ENCODE measurements at regions not wholly inside any gene's neighbourhood (a gene's known extent, or its start where the extent isn't known, plus 50 kb on each side); places are given as distances from the start of the nearest gene placed in this dataset.

- TF ChIP-seq CTCF (IDR thresholded peaks at IDR 0.05; ENCODE audit: low read depth, low read length, missing input control) = no peak
- TF ChIP-seq, protein P1, sequence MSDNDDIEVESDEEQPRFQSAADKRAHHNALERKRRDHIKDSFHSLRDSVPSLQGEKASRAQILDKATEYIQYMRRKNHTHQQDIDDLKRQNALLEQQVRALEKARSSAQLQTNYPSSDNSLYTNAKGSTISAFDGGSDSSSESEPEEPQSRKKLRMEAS (IDR thresholded peaks at IDR 0.05) = no peak
- TF ChIP-seq YY1 (IDR thresholded peaks at IDR 0.05) = no peak
- no peak for TF ChIP-seq ZBTB33 (IDR thresholded peaks at IDR 0.05)
- TF ChIP-seq, protein P2, sequence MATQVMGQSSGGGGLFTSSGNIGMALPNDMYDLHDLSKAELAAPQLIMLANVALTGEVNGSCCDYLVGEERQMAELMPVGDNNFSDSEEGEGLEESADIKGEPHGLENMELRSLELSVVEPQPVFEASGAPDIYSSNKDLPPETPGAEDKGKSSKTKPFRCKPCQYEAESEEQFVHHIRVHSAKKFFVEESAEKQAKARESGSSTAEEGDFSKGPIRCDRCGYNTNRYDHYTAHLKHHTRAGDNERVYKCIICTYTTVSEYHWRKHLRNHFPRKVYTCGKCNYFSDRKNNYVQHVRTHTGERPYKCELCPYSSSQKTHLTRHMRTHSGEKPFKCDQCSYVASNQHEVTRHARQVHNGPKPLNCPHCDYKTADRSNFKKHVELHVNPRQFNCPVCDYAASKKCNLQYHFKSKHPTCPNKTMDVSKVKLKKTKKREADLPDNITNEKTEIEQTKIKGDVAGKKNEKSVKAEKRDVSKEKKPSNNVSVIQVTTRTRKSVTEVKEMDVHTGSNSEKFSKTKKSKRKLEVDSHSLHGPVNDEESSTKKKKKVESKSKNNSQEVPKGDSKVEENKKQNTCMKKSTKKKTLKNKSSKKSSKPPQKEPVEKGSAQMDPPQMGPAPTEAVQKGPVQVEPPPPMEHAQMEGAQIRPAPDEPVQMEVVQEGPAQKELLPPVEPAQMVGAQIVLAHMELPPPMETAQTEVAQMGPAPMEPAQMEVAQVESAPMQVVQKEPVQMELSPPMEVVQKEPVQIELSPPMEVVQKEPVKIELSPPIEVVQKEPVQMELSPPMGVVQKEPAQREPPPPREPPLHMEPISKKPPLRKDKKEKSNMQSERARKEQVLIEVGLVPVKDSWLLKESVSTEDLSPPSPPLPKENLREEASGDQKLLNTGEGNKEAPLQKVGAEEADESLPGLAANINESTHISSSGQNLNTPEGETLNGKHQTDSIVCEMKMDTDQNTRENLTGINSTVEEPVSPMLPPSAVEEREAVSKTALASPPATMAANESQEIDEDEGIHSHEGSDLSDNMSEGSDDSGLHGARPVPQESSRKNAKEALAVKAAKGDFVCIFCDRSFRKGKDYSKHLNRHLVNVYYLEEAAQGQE (IDR thresholded peaks at IDR 0.05) = no peak
- no peak for TF ChIP-seq HNF4G (IDR thresholded peaks at IDR 0.05)
- no peak for TF ChIP-seq RXRA (IDR thresholded peaks at IDR 0.05)
- TF ChIP-seq RAD21 (IDR thresholded peaks at IDR 0.05) = no peak
- TF ChIP-seq FOXA2 (IDR thresholded peaks at IDR 0.05) = no peak
- TF ChIP-seq GABPA (IDR thresholded peaks at IDR 0.05 in 1 of 2, conservative IDR thresholded peaks at IDR 0.05 in 1 of 2) = no peak
Observed at GRCh38 chr5:124593952-124594351, 152.5 kb downstream of the ZNF608 start.
